PFSK-1 (cell line): ENCODE measurements at regions not wholly inside any gene's neighbourhood (a gene's known extent, or its start where the extent isn't known, plus 50 kb on each side); places are given as distances from the start of the nearest gene placed in this dataset.

Experiments used
- POLR2AphosphoS5 ChIP-seq: IDR thresholded peaks from 2 replicates; pipeline ENCODE4 v1.6.1; 2012; ENCODE audit warnings: low read depth, mild to moderate bottlenecking, control low read depth, low read length, moderate library complexity
- TAF1 ChIP-seq: IDR thresholded peaks from 2 replicates; pipeline ENCODE4 v1.6.1; 2012; ENCODE audit warnings: low read length, control low read depth, borderline replicate concordance; ENCODE audit not compliant: insufficient read depth

DNA sequence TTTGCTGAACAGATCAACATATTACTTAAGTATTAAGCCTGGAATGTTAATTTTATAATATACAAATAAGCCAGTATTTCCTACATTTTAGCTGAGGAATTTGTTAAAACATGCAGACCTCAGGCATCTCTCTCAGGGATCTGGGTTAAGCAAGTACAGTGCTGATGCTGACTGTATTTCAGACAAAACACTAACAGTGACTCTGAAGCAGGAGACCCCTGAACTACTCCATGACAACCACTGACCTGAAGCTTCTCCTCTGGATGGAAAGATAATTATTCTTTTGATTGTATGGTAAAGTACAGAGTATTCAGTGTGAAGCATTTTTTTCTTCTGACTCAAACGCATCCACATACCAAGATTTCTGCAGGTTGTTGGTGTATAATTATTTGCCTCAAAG is 680.8 kb downstream of the LIG4 start:
- TF ChIP-seq TAF1 = no peak
- no peak for TF ChIP-seq POLR2AphosphoS5
